H1 (cell line): ENCODE measurements at regions not wholly inside any gene's neighbourhood (a gene's known extent, or its start where the extent isn't known, plus 50 kb on each side); places are given as distances from the start of the nearest gene placed in this dataset.

Experiments
- HDAC2 ChIP-seq, 2 experiments: fragments of 300-600 bp in 1 of 2; sonication (generic) in 1 of 2; IDR thresholded peaks; 2 replicates each; pipeline ENCODE4 v1.6.1; 2011 to 2012; ENCODE audit warnings: low read depth in 2 of 2, low read length in 2 of 2, mild to moderate bottlenecking in 2 of 2, moderate library complexity in 2 of 2, borderline replicate concordance in 1 of 2, inconsistent platforms in 1 of 2

GRCh38 chr2:62340994-62341484 is 145.1 kb downstream of the B3GNT2 start (continued):
- no peak for TF ChIP-seq HDAC2 (IDR thresholded peaks at IDR 0.05; ENCODE audit: borderline replicate concordance in 1 of 2, low read depth in 2 of 2, low read length in 2 of 2)
- TF ChIP-seq, all 59 proteins: peak for 0
